GM18870 (cell line): ENCODE measurements at regions not wholly inside any gene's neighbourhood (a gene's known extent, or its start where the extent isn't known, plus 50 kb on each side); places are given as distances from the start of the nearest gene placed in this dataset.
A peak's percentile ranks its signal among the peaks of the same experiment; 100 is the strongest.
"Not testable (repeated sequence)": the region's sequence is repeated elsewhere in the genome, so short reads cannot be mapped to it uniquely, and the experiment has no call there.

Source experiments
- ATAC-seq: cut with Tn5 transposase; IDR thresholded peaks from one replicate; pipeline ENCODE4 v1.9.1; 2021; ENCODE audit warnings: moderate library complexity; ENCODE audit not compliant: unreplicated experiment

DNA sequence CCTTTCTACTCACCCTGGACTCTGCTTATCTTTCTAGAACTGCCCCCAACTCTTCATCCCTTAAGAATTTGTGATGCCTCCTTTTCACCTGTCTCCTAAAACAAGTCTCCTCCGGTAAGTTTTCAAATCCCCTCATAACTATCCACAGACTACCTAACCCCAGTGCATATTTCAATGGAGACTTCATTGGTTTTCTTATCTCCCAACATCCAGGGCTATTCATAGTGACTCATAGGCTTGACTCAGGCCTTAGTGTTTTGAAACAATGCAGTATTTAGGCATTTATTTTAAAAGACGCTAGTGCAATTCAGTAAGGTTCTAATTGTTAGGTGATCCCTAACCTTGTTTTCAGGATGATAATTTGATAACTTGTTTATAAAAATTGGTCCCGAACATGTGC is 399.2 kb downstream of the CPS1 start:
- ATAC-seq, result no peak

DNA sequence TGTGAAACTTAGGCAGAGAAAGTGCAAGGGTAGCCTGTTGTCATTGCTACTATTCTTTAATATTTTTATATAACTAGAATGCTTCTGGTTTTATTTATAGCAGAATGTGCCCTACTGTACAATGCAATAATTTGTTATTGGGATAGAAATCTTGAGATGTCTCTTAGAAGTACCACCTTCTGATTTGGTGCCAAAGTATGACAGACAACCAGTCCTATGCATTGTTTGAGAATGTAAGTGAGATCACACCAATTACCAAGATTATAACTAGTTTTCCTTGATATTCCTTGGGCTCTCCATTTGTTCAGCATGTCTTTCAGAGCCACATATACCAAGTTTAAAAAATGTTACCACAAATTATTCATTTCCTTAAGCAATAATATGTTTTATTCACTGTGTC is 399.7 kb downstream of the CPS1 start:
- ATAC-seq, result no peak

DNA sequence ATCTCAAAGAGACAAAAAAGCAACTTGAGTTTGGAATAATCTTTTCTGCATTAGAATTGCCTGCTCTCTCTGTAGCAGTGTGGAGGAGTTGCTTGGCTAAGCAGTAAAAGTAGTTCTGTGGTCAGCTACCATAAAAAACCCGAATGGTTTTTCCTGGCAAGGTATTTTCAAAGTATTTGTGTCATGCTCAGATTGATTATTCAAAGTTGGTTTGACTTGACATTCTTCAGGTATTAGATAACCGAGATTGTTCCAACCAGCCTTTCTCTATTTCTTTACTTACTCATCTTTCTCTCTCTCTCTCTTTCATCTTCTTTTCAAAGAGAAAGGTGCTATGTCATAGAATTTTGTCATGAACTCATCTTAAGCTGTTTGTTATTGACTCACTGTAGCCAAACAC is 404.9 kb downstream of the CPS1 start:
- no peak for ATAC-seq

DNA sequence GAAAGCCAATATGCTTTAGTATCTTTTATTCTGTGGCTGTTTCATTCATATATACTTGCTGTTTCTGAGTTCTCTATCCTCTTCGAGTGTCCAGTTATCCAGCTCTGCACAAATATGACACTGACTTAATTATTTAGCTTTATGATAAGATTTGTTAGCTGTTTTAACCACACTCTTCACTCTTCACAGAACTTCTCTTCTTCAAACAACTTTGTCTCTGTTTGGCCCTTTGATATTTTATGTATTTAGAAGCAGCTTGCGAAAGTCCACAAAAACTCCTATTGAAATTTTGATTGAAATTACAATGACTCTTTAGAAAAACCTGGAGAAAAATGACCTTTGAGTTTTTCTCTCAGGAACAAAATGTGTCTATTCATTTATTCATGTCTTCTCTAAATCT is 407.0 kb downstream of the CPS1 start:
- no peak for ATAC-seq

DNA sequence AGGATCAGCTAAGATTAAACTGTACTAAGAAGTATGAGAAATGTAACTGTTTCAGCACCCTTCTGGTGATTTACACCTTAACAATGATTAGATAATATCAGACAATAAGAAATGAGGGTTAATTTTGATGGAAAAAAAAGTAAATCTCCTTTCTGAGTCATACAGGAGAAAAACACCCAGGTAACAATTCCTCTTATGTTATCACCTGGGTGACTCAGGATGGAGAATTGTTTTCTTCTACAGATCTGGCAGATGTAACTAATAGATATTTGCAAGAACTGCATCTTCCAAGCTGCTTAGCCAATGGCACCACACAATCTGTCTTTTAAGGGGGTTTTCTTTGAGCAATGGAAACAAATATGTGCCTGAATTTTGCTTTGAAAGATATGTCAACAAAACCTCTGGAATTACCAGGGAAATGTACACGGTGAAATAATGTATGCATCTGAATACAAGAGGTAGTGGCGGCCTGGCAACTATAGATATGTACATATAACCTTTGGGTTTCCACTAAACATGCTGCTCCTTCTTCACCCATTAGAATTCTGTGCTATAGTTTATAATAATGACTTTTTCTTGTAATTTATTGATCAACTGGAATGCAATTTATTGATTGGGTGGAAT is 407.9 kb downstream of the CPS1 start:
- no peak for ATAC-seq

DNA sequence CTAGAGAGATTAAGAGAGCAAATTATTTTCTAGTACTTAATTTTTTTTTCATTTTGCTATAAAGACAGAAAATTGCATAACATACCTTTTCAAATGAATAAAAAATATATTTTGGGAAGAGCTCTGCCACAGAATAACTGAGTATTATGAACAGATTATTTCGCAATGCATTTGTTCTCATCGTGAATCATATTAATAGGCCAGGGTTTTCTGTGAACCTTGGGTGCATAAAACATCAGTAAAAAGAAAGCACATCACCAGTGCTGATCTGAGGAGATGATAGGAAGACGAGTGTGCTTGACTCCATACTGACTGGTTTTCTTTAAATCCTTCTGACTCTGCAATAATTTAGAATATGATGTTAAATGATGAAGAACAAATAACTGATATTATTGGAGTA is 409.1 kb downstream of the CPS1 start:
- ATAC-seq, result no peak

DNA sequence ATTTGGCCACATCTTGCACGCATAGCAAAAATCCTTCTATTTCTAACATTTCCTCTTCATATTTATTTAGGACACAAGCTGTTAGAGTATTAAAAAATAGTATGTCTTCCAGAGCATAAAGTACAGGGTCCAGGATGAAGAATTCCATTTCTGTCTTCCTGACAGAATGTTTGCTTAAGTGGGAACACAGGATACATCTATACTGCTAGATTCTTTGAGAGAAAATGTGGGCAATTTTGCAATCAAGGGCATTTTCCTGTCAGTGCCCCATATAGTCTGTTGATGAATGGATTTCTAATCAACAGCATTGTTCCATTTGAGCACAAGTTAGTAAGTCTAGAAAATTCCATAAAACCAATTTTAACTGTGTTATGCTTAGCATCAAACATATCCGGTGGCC is 409.9 kb downstream of the CPS1 start:
- ATAC-seq, result no peak

DNA sequence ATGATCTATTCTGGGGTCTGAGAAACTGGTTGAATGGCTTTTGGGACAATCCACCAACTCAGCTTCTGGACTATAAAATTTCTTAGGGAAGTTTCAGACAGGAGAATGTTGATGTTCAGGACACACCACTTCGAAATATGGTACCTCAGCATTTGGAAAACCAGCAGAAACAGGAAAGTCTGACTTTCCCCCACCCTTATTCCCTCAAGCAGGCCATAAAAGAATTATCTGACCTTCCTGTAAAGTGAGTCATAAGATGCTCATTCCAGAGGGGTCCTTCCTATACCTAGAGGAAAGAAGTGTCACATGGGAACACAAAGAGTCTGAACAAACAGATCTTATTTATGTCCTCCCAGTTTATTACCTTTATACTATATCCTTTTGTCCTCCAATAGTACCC is 415.0 kb downstream of the CPS1 start:
- no peak for ATAC-seq

DNA sequence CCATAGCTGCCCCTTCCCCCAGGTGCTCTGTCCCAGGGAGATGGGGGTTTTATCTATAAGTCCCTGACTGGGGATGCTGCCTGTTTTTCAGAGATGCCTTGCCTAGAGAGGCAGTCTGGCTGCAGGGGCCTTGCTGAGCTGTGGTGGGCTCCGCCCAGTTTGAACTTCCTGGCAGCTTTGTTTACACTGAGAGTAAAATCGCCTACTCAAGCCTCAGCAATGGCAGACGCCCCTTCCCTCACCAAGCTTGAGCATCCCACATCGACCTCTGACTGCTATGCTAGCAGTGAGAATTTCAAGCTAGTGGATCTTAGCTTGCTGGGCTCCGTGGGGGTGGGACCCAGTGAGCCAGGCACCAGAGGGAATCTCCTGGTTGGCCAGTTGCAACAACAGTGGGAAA is 430.4 kb downstream of the CPS1 start:
- not testable (repeated sequence) for ATAC-seq

DNA sequence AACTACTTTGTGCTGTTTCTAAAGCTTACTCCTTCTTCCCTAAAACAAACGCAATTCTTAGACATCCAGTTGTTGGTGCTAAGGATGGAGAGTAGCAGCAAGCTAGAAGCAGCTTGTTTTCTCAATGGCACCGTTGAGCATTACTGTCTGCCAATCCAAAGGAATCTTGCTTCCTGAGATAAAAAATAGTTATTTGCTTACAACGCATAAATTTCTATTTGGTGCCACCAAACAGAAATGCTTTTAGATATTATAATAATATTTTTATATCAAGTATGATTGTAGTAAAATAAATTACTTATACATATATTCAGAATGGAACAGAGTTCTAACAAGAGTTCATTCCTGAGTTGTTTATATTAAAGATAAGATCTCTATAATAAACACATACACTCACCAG is 434.7 kb downstream of the CPS1 start:
- no peak for ATAC-seq

DNA sequence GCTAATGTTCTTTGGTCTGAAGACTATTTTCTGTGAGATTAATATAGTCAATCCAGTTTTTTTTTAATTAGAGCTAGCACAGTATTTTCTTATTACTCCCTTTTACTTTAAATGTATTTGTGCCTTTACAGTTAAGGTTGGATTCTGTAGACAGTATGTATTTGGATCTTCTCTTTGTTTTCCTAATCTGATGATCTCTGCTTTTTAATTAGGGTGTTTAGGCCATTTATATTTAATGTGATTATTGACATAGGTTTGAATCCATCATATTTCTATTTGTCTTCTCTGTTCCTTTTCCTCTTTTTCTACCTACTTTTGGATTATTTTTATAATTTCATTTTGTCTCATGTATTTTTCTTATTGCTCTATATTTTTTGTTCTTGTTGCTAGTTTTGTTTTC is 437.7 kb downstream of the CPS1 start:
- no peak for ATAC-seq

DNA sequence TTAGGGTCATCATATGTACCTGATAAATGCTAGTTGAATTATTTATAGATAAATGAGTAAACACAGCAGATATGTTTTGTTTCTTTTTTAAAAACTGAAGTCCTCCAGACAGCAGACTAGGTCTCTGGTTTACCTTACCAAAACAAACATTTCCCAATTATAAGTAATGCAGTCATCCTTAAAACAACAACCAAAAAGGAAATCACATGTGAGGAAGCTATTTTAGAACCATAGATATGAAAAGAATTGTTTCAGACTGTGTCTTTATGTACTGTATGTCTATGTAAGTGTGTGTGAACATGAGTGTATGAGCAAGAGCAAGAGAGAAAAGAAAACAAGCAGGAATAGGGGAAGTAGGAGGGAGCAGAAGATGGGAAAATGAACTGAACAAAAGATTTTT is 441.0 kb downstream of the CPS1 start:
- ATAC-seq, result no peak

DNA sequence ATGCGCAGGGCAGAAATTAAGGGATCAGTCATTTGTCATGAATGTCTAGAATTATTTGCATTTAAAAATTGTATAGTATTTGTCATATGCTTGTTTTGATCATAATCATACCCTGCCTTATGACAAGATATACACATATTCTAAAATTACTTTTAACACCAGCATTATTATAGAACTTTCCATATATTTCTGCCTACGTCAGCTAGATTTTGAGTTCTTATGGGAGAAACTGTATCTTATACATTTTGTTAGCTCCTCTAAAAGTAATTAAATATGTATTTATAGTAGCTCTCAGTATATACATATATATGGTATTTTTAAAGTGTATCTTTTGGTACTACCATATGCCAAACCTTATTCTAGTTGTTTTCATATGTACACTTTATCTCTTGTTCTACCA is 441.9 kb downstream of the CPS1 start:
- no peak for ATAC-seq

DNA sequence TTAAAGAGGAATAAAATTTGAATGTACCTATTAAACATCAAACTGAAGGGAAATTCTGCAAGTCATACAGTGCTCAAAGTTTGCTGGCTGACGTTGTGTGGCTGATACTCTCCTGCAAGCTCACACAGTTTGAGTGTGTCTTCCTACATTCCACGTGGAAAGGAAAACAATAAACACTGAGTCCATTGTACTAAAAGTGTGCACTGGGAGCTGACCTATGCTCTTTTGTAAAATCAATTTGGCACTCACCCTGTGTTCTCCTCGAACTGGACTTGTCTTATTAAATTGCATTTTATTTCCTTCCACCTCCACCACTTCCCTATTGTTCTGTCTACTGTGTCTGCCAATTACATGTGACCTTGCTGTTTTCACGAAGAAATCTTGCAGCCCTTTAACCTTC is 458.0 kb downstream of the CPS1 start:
- no peak for ATAC-seq

DNA sequence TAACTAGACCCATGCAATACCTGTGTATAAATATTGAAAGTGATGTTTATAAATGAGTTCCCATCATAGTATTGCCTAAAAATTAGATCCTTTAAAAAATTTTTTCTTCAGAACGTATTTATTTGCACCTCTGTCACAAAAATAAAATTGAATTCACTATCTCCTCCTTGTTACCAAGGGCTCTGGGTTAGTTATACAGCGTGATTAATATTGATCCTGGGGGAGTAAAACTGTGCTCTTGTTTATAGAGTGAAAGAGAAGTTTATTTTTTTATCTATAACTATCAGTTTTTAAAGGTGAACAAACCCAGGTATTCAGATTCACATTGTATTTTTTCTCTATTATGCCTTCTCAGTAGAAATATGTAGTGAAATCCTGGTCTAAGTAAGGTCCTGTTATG is 458.5 kb downstream of the CPS1 start:
- ATAC-seq, result no peak

DNA sequence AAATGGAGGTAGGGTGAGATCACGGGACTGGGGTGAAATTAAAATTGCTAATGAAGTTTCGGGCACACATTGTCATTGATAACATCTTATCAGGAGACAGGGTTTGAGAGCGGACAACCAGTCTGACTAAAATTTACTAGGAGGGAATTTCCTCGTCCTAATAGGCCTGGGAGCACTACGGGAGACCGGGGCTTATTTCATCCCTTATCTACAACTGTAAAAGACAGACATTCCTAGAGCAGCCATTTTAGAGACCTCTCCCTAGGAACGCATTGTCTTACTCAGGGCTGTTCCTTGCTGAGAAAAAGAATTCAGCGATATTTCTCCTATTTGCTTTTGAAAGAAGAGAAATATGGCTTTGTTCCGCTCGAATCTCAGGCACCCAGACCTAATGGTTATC is 468.7 kb downstream of the CPS1 start:
- ATAC-seq, result not testable (repeated sequence)

DNA sequence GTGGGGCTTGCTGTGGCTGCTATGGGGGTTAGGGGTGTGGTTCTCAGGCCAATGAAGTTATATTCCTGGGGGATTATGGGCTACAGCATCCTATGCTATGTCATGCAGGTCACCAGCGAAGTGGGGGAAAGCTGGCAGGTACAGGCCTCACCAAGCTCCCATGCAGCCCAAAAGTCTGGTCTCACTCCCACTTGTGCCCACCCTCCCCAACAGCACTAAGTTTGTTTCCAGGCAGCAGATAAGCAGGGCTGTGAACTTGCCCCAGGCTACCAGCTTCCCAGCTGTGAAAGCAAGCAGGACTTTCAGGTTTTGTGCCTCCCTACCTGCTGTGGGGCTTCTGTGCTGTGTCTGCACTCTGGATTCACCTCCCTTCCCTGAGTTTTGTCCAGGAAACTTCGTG is 469.7 kb downstream of the CPS1 start:
- ATAC-seq, result no peak

DNA sequence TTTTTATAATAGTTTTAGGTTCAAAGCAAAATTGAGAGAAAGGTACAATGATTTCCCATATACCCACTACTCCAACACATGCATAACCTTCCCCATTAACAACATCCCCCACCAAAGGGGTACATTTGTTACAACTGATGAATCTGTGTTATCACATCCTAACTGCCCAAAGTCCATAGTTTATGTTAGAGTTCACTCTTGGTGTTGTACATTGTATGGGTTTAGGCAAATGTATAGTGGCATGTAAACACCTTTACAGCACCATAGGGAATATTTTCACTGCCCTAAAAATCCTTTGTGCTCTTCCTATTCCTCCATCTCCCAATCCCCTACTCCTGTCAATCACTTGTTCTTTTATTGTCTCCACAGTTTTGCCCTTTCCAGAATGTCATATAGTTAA is 471.6 kb downstream of the CPS1 start:
- no peak for ATAC-seq

DNA sequence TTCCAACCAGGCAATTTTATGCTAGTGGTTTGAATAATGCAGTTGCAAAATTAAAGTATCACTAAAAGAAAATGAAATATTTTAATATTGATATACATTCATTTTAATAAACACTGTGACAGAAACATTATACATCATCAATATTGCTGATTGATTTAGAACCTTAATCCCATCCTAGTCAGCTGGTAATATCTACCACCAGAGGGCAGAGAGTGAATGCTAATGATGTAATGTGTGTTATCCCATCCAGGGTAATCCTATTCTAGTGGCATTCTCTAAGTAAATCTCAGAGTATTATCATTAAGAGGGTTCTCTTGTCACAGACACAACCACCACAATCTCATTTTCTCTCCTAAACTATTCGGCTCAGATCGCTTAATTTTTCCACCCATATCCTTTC is 477.4 kb downstream of the CPS1 start:
- ATAC-seq, result no peak

DNA sequence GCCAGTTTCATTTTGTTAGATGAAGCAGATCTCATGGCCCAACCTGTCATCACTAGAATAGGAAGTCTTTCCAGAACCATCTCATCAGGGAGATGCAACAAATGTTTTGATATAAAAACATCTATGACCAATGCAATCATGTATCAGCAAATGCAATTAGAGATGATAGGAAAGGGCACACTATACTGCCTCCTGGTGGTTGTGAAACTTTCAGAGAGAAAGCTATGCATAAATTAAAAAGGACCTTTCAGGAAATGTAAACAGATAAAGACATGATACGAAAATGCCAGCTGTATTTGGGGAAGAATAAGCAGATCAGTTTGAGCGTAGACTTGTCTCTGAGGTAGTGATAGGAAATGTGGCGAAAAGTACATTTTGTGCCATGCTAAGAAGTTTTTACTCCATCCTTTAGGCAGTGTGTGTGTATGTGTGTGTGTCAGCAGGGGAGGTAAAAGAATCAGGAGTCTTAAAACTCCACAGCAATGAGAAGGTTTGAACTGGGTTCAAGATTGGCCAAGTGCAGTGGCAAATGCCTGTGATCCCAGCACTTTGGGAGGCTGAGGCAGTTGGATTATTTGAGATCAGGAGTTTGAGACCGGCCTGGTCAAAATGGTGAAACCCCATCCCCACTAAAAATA is 479.3 kb downstream of the CPS1 start:
- ATAC-seq, result peak; percentile 71

DNA sequence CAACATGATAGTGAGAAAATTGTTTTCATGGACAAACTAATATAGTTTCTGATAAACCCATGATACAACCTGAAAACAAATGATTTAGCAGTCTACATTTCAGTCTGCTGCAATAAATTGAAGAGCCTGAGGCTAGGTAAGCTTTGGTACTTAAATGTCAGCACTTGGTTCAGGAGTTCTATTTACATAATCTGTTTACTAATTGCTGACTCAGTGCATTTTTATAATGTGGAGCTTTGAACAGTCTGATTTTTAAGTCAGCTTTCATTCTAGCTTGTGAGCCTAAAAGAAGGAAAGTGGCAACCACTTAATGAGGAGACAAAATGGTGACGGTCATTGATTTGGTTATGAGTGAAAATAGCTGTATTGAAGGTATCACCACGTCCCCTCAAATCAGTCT is 488.6 kb downstream of the CPS1 start:
- no peak for ATAC-seq

DNA sequence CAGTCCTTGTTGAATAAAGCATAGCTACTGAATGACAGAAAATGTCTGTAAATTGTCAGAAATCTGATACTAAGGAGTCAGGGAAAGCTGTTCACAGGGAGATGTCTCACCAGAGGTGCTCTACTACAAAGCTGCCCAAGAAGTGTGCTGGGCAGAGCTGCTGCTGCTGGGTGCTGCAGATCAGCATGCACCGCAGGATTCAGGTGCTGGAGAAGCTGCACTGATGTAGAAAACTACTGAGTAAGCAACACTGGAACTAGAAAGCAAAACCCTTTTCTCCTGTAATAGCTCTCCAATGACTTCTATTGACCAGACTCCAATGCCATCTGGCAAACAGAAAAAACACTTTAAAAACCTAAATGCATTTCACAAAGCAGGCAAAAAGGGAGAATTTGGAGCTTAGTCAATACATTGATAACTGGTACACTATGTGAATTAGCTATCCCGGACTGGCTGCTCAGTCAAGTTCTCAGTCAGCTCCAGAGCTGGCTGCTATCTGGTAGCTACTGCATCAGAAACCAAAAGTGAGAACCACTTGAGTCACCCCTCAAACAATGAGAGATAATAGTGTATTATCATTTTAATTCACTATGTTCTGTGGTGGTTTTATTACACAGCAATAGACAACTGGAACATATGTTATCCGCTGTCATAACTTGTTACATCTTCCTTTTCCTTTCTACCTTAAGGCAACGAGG is 493.1 kb downstream of the CPS1 start:
- ATAC-seq, result no peak

DNA sequence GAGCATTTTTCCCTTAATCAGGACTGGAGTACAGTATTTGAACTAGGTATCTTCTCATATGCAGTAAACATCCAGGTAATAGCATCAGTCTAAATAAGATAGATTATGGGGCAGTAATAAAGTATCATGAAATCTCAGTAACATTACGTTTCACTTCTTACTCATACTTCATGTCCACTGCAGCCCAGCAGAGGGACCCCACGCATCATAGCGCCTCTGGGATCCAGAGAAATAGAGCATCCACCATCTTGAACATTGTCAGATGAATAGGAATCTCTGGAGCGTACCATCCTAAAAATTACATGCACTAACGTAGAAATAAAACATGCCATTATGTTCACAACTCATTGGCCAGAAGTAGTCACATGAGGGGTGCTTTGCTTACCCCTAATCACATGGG is 499.0 kb downstream of the CPS1 start:
- no peak for ATAC-seq
